ENCODE measurements at regions not wholly inside any gene's neighbourhood (a gene's known extent, or its start where the extent isn't known, plus 50 kb on each side); places are given as distances from the start of the nearest gene placed in this dataset.

- Mint-ChIP-seq H3K27me3 (no peaks in the 10 kb centered on the region), H3K9me3 (ENCODE audit: low read depth) (no peaks in the 10 kb centered on the region), H3K4me1 (ENCODE audit: low read depth) (no peaks in the 10 kb centered on the region), H3K36me3 (ENCODE audit: insufficient read depth) (no peaks in the 10 kb centered on the region), H3K4me3 (ENCODE audit: low read depth) (no peak overlapping the region), H3K27ac (no peak overlapping the region)
- TF ChIP-seq CTCF (IDR thresholded peaks at IDR 0.05; ENCODE audit: unreplicated experiment): no peak
- no peak for DNase-seq (ENCODE audit: low spot score, unreplicated experiment)
These were observed 884.3 kb downstream of the GALC start for GRCh38 chr14:87108726-87109125.

- TF ChIP-seq CTCF (IDR thresholded peaks at IDR 0.05; ENCODE audit: unreplicated experiment): no peak
- Mint-ChIP-seq H3K4me3 (ENCODE audit: low read depth) (no peak overlapping the region), H3K27ac (no peak overlapping the region), H3K36me3 (ENCODE audit: insufficient read depth) (no peaks in the 10 kb centered on the region), H3K4me1 (ENCODE audit: low read depth) (no peaks in the 10 kb centered on the region), H3K27me3 (no peaks in the 10 kb centered on the region), H3K9me3 (ENCODE audit: low read depth) (no peaks in the 10 kb centered on the region)
- no peak for DNase-seq (ENCODE audit: low spot score, unreplicated experiment)
These were observed 890.1 kb downstream of the GALC start for GRCh38 chr14:87102811-87103378.

DNA sequence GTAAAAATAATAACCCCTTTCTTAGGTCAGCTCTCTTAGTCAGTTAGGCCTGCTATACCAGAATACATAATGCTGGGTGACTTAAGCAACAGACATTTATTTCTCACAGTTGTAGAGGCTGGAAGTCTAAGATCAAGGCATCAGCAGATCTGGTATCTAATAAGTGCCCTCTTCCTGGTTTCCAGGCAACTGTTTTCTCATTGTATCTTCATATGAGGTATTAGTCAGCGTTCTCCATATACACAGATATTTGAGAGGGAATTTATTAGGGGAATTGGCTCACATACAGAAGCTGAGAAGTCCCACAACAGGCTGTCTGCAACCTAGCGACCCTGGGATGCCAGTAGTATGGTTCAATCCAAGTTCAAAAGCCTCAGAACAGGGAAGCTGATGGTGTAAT is 896.0 kb downstream of the GALC start:
- no peaks in the 10 kb centered on the region for H3K27me3 Mint-ChIP-seq
- peaks cover 6% of the 10 kb centered on the region for H3K4me1 Mint-ChIP-seq (ENCODE audit: low read depth)
- no peak overlapping the region for H3K4me3 Mint-ChIP-seq (ENCODE audit: low read depth)
- peaks cover 3% of the 10 kb centered on the region for H3K9me3 Mint-ChIP-seq (ENCODE audit: low read depth)
- no peak overlapping the region for H3K27ac Mint-ChIP-seq
- no peak for TF ChIP-seq CTCF (IDR thresholded peaks at IDR 0.05; ENCODE audit: unreplicated experiment)
- H3K36me3 Mint-ChIP-seq (ENCODE audit: insufficient read depth): no peaks in the 10 kb centered on the region
- no peak for DNase-seq (ENCODE audit: low spot score, unreplicated experiment)

DNA sequence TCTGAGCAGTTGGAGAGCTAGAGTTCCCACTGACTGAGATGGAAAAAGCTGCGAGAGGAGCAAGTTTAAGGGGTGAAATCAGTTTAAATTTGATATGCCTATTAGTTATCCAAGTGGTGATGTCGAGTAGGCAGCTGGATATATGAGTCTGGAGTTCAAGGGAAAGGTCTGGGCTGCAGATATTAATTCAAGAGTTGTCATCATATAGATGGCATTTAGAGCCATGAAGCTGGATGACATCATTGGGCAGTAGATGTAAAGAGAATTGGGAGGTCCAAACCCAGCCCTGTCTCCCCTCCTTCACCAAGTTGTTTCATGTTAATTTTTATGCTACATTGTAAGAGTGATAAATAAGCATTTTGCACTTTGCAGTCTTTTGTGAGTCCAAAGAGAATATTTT is 898.1 kb downstream of the GALC start:
- peaks cover 3% of the 10 kb centered on the region for H3K9me3 Mint-ChIP-seq (ENCODE audit: low read depth)
- no peaks in the 10 kb centered on the region for H3K36me3 Mint-ChIP-seq (ENCODE audit: insufficient read depth)
- no peak for TF ChIP-seq CTCF (IDR thresholded peaks at IDR 0.05; ENCODE audit: unreplicated experiment)
- DNase-seq (ENCODE audit: low spot score, unreplicated experiment): no peak
- H3K4me3 Mint-ChIP-seq (ENCODE audit: low read depth): no peak overlapping the region
- peaks cover 11% of the 10 kb centered on the region for H3K4me1 Mint-ChIP-seq (ENCODE audit: low read depth)
- no peaks in the 10 kb centered on the region for H3K27me3 Mint-ChIP-seq
- H3K27ac Mint-ChIP-seq: no peak overlapping the region

- H3K27ac Mint-ChIP-seq: no peak overlapping the region
- TF ChIP-seq CTCF (IDR thresholded peaks at IDR 0.05; ENCODE audit: unreplicated experiment): no peak
These were observed 904.4 kb downstream of the GALC start for GRCh38 chr14:87088588-87088987.

More at GRCh38 chr14:87088588-87088987, 904.4 kb downstream of the GALC start:
- Mint-ChIP-seq H3K9me3 (ENCODE audit: low read depth) (peaks cover 2% of the 10 kb centered on the region), H3K36me3 (ENCODE audit: insufficient read depth) (peaks cover 1% of the 10 kb centered on the region), H3K4me1 (ENCODE audit: low read depth) (peaks cover 5% of the 10 kb centered on the region), H3K4me3 (ENCODE audit: low read depth) (no peak overlapping the region), H3K27me3 (no peaks in the 10 kb centered on the region)
- no peak for DNase-seq (ENCODE audit: low spot score, unreplicated experiment)
